ENCODE measurements at regions not wholly inside any gene's neighbourhood (a gene's known extent, or its start where the extent isn't known, plus 50 kb on each side); places are given as distances from the start of the nearest gene placed in this dataset.

DNA sequence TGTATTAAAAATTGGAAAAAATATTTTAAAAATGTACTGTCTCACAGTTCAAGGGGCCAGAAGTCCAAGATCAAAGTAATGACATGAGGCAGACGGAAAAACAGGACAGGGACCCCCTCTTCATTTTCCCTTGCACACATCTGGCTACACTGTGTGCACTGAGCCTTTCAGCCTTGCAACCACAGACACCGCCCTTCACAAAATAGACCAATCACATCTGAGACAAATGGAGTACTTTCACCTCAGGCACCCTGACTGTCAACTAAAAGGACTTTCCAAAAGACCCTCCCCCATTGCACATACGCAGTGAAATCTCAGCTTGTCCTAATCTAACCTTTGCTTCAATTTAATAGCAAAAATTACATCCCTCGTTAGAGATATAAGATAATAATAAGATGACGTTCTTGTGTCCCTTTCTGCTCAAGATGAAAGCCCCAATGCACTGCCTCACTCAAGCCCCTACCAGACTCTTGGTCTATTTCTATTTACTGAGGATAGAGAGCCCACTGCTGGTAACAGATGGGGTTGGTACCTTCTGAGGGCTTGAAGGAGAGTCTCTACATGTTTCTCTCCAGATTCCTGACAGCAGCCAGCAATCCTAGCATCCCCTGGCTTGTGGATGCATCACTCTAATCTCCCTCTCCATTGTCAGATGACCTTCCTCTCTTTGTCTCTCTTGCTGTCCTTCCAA lies 514.8 kb upstream of the ADAMTS16 start:
- no peak for TF ChIP-seq CTCF (IDR thresholded peaks at IDR 0.05; ENCODE audit: extremely low read depth in 1 of 2, insufficient read depth in 1 of 2, low read depth in 1 of 2, low read length in 2 of 2)
- TF ChIP-seq POLR2AphosphoS5 (IDR thresholded peaks at IDR 0.05; ENCODE audit: insufficient read depth, low read depth, low read length), result no peak
- no peak for TF ChIP-seq GATA2 (IDR thresholded peaks at IDR 0.05; ENCODE audit: insufficient read depth, insufficient read length, low read depth, low read length)
- TF ChIP-seq, protein P1, sequence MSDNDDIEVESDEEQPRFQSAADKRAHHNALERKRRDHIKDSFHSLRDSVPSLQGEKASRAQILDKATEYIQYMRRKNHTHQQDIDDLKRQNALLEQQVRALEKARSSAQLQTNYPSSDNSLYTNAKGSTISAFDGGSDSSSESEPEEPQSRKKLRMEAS (IDR thresholded peaks at IDR 0.05; ENCODE audit: insufficient read depth, insufficient read length), result no peak
